NT2/D1 (cell line): ENCODE measurements at regions not wholly inside any gene's neighbourhood (a gene's known extent, or its start where the extent isn't known, plus 50 kb on each side); places are given as distances from the start of the nearest gene placed in this dataset.

ENCODE experiments used
- DNase-seq: peaks from one replicate; pipeline ENCODE4 v3.0.0-alpha.2; 2011; ENCODE audit warnings: low read depth, low spot score
- H3K27me3 ChIP-seq: 2 replicates; pipeline ENCODE4 v1.6.0; 2011; ENCODE audit warnings: mild to moderate bottlenecking; ENCODE audit not compliant: insufficient read length, insufficient read depth
- H3K36me3 ChIP-seq: 2 replicates; pipeline ENCODE4 v1.6.1; 2011; ENCODE audit warnings: mild to moderate bottlenecking, low read length, mixed read lengths; ENCODE audit not compliant: insufficient read depth, insufficient read length
- H3K4me1 ChIP-seq: 2 replicates; pipeline ENCODE4 v1.5.1; 2011; ENCODE audit not compliant: insufficient read depth, insufficient read length
- H3K4me3 ChIP-seq: 2 replicates; pipeline ENCODE4 v1.5.1; 2011; ENCODE audit warnings: low read depth; ENCODE audit not compliant: insufficient read length
- H3K9ac ChIP-seq: 2 replicates; pipeline ENCODE4 v1.6.0; 2011; ENCODE audit warnings: low read depth; ENCODE audit not compliant: insufficient read length
- H3K9me3 ChIP-seq: 2 replicates; pipeline ENCODE4 v1.5.1; 2011; ENCODE audit warnings: mild to moderate bottlenecking, low read length; ENCODE audit not compliant: insufficient read depth
- SUZ12 ChIP-seq: IDR thresholded peaks from 2 replicates; pipeline ENCODE4 v1.6.1; 2011; ENCODE audit not compliant: insufficient read length, insufficient read depth; ENCODE audit errors: extremely low read depth
- YY1 ChIP-seq: IDR thresholded peaks from 2 replicates; pipeline ENCODE4 v1.6.1; 2011; ENCODE audit not compliant: insufficient read length, insufficient read depth
- ZNF274 ChIP-seq: IDR thresholded peaks from 2 replicates; pipeline ENCODE4 v1.6.1; 2011; ENCODE audit warnings: mild to moderate bottlenecking, low read depth, low read length

- no peaks in the 10 kb centered on the region for H3K36me3 ChIP-seq
- no peak for DNase-seq
- TF ChIP-seq YY1 (no peak), ZNF274 (no peak), SUZ12 (no peak)
Observed at GRCh38 chr12:16891673-16892072, 285.7 kb upstream of the LMO3 start.

GRCh38 chr12:16884819-16885218 is 278.9 kb upstream of the LMO3 start:
- Histone ChIP-seq H3K9ac (no peak overlapping the region), H3K36me3 (no peaks in the 10 kb centered on the region), H3K4me3 (no peak overlapping the region), H3K27me3 (no peaks in the 10 kb centered on the region), H3K9me3 (no peaks in the 10 kb centered on the region), H3K4me1 (no peaks in the 10 kb centered on the region)
- TF ChIP-seq SUZ12 (no peak), YY1 (no peak), ZNF274 (no peak)
- DNase-seq, result no peak

More at GRCh38 chr12:16891673-16892072, 285.7 kb upstream of the LMO3 start:
- Histone ChIP-seq H3K4me1 (no peaks in the 10 kb centered on the region), H3K9me3 (no peaks in the 10 kb centered on the region), H3K27me3 (no peaks in the 10 kb centered on the region), H3K9ac (no peak overlapping the region), H3K4me3 (no peak overlapping the region)

GRCh38 chr12:16884056-16884455 is 278.1 kb upstream of the LMO3 start:
- Histone ChIP-seq H3K36me3 (no peaks in the 10 kb centered on the region), H3K4me1 (no peaks in the 10 kb centered on the region), H3K27me3 (no peaks in the 10 kb centered on the region), H3K4me3 (no peak overlapping the region), H3K9ac (no peak overlapping the region), H3K9me3 (no peaks in the 10 kb centered on the region)
- TF ChIP-seq SUZ12, result no peak
- DNase-seq, result no peak

GRCh38 chr12:16881986-16882570 is 276.1 kb upstream of the LMO3 start:
- H3K36me3 ChIP-seq, result no peaks in the 10 kb centered on the region
- no peak overlapping the region for H3K9ac ChIP-seq
- no peaks in the 10 kb centered on the region for H3K9me3 ChIP-seq
- no peaks in the 10 kb centered on the region for H3K4me1 ChIP-seq
- TF ChIP-seq YY1 (no peak), SUZ12 (no peak), ZNF274 (no peak)
- H3K27me3 ChIP-seq, result no peaks in the 10 kb centered on the region
- DNase-seq, result no peak
- no peak overlapping the region for H3K4me3 ChIP-seq

GRCh38 chr12:16880864-16881285 is 274.9 kb upstream of the LMO3 start:
- H3K4me1 ChIP-seq, result no peaks in the 10 kb centered on the region
- DNase-seq, result no peak
- no peaks in the 10 kb centered on the region for H3K27me3 ChIP-seq
- no peaks in the 10 kb centered on the region for H3K36me3 ChIP-seq
- no peaks in the 10 kb centered on the region for H3K9me3 ChIP-seq
- no peak overlapping the region for H3K9ac ChIP-seq
- TF ChIP-seq YY1 (no peak), ZNF274 (no peak), SUZ12 (no peak)
- H3K4me3 ChIP-seq, result no peak overlapping the region

- no peaks in the 10 kb centered on the region for H3K9me3 ChIP-seq
- no peak for TF ChIP-seq SUZ12
- TF ChIP-seq ZNF274, result no peak
- no peak for TF ChIP-seq YY1
- no peak for DNase-seq
- H3K27me3 ChIP-seq, result no peaks in the 10 kb centered on the region
- H3K4me1 ChIP-seq, result no peaks in the 10 kb centered on the region
- no peak overlapping the region for H3K4me3 ChIP-seq
- no peak overlapping the region for H3K9ac ChIP-seq
- H3K36me3 ChIP-seq, result no peaks in the 10 kb centered on the region
Observed at GRCh38 chr12:16870845-16871244, 264.9 kb upstream of the LMO3 start.

- H3K9me3 ChIP-seq, result no peaks in the 10 kb centered on the region
- TF ChIP-seq SUZ12 (no peak), YY1 (no peak), ZNF274 (no peak)
- H3K36me3 ChIP-seq, result no peaks in the 10 kb centered on the region
- no peak overlapping the region for H3K9ac ChIP-seq
- no peaks in the 10 kb centered on the region for H3K4me1 ChIP-seq
- H3K27me3 ChIP-seq, result no peaks in the 10 kb centered on the region
- DNase-seq, result no peak
- no peak overlapping the region for H3K4me3 ChIP-seq
Observed at GRCh38 chr12:16863742-16864141, 257.8 kb upstream of the LMO3 start.

GRCh38 chr12:16857456-16857923 is 251.5 kb upstream of the LMO3 start:
- DNase-seq, result no peak
- Histone ChIP-seq H3K4me3 (no peak overlapping the region), H3K9me3 (no peaks in the 10 kb centered on the region), H3K4me1 (no peaks in the 10 kb centered on the region), H3K9ac (no peak overlapping the region), H3K36me3 (no peaks in the 10 kb centered on the region), H3K27me3 (no peaks in the 10 kb centered on the region)
- no peak for TF ChIP-seq SUZ12
- TF ChIP-seq ZNF274, result no peak
- no peak for TF ChIP-seq YY1
